GM18498 (cell line): ENCODE measurements at regions not wholly inside any gene's neighbourhood (a gene's known extent, or its start where the extent isn't known, plus 50 kb on each side); places are given as distances from the start of the nearest gene placed in this dataset.

Source experiments
- ATAC-seq: cut with Tn5 transposase; IDR thresholded peaks from one replicate; pipeline ENCODE4 v1.9.1; 2021; ENCODE audit warnings: mild to moderate bottlenecking, moderate library complexity; ENCODE audit not compliant: unreplicated experiment

DNA sequence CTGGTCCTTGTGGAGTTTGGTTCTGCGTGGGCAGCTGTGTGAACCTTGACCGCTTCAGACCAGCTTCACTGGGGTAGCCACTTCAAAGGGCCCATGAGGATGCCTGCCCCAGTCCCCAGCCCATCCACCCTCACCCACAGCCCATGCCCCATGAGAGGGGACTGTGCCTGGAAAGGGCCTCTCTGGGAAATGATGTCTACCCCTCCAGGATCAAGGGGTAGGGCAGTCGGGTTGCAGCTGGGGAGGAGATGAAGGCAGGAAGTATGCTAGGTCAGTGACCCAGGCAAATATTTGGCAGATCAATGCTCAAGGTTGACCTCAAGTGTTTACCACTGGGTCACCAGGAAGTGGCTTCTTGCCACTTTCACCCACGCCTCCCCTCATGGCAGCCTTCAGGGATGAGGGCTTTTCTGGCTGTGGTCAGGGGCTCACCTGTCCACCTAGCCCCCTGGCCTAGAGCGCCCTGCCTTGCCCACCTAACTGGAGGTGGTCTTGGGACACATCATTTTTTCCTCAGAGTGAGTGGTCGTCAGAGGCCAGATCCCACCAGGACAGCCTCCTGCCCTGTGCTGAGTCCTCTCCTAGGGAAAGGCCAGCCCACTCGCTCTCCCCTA, 109.5 kb downstream of the SNX5 start:
- peak; percentile 56 for ATAC-seq

DNA sequence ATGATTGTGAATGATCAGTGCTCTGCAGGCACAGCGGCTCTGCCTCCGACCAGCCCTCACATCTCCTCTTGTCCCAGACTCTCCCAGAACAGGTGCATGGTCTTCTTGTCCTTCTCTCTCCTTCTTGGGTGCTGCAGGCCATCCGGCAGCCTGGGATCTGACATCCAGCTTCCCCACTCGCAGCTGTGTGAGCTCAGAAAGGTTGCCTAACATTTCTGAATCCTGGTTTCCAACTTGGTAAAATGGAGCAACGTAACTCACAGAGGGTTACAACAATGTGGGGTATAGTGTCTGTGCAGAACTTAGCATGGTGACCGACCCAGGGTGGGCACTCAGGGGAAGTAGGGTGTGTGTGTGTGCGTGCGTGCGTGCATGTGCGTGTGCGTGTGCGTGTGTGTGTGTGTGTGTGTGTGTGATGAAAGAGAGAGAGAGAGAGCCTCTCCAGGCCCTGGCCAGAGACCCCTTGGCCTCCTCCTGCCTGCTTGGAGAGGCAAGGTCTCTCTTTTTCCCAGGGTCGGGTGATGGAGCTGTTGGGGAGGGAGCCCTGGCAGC, 110.1 kb downstream of the SNX5 start:
- no peak for ATAC-seq

DNA sequence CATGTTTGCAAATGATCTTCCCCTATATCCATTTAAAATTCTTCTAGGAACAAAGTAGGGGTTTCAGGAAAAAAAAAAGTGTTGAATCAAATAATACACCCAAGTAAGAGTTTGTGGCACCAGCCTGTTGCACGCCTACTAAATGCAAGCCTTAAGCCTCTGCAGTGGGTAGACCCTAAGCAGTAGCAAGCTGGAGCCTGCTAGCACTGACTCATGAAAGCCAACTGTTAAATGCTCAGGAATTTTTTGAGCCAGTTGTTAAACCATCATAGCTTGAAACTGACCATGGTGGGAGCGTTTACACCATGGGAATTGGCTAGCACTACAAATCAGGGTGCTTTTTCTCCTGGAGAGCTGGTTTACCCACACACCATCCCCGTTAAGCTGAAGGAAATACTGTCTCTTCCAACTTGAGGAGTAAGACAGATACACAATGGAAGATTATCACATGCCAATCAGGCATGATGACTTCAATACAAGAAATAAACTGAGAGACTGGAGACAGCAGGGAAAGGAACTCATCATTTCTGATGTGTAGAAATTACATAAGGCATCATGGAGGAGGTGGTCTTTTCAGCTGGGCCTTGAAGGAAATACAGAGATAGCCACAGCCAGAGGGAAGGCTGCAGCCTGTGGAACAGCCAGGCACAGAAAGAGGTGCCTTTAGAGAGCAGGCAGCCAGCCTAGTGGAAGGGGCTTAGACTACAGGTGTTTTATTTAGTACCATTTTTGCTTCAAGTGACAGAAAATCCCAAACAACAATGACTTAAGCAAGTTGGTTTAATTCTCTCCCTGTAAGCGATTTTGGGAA, 110.8 kb downstream of the SNX5 start:
- no peak for ATAC-seq

DNA sequence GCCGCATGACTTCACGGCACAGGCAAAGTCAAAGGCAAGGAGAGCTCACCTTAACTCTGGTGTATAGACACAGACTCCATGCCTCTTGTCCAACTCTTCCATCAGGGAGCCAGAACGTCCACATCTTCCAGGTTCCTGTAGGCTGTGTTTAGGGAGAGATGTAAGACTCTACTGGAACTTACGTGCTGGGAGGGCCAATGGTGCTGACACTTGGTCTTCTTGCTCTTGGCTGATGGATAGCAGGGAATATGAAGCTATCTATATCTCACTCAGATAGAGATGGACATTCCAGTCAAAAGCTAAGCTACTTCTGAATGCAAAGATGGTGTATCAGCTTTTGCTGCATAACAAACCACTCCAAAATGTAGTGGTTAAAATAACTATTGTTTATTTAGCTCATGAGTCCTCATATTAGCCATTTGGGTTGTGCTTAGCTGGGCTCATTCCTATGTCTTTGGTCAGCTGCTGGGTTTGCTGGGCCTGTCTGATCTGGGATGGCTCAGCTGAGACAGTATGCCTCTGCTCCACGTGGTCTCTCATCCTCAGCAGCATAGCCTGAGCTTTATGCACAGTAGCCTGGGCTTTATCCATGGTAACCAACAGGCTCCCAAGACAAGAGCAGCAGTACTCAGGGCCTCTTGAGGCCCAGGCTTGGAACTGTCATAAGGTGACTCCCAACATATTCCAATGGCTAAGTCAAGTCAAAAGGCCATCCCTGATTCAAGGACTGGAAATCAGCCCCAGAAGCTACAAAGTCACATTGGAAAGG, 111.6 kb downstream of the SNX5 start:
- ATAC-seq: no peak

DNA sequence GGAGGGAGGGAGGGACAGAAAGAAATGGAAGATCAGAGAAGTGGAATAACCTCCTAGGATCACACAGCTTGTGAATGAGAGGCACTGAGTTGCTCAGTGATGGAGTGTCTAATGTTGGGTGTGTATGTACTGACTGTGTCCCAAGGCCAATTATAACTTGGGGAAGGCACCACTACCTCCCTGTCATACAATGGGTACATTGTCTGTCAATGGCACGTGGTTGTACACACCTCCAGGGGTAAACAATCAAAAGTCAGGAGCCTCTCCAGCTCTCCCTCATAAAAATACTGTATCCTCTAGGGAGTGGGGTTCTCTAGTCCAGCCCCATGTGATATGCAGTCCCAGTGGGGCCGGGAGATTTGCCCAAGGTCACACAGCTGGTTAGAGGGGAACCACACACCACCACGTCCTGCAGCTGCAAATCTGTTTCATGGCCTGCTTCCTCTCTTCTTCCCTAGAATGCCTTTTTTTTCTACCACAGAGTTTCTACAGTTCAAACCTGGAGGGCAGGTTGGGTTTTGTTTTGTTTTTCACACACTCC, 112.5 kb downstream of the SNX5 start:
- peak; percentile 78 for ATAC-seq

DNA sequence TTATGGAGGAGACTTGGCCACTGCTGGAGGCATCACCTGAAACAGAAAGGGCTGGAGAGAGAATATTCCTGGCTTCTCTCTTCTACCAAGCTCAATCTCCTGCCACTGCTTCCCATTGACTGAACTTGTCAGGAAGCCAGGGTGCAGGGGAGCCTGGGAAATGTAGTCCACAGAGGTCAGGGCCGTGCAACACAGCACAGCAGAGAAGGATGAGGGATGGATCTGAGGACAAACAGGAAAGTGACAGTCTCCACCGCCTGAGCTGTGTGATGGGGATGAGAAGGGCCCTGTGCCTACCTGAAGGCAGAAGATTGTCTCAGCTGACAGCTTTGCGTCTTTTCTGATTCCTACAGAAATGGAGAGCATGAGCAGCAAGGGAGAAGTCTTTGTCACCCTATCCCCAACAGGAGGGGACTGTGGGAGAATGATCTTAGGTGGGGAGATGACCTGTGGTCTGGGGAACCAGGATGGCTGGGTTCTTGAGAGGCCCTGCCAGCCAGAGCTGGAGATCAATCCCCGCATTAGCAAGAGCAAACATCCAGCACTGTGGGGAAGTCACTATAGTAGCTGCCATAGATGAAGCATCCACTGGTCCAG, 114.2 kb downstream of the SNX5 start:
- no peak for ATAC-seq

DNA sequence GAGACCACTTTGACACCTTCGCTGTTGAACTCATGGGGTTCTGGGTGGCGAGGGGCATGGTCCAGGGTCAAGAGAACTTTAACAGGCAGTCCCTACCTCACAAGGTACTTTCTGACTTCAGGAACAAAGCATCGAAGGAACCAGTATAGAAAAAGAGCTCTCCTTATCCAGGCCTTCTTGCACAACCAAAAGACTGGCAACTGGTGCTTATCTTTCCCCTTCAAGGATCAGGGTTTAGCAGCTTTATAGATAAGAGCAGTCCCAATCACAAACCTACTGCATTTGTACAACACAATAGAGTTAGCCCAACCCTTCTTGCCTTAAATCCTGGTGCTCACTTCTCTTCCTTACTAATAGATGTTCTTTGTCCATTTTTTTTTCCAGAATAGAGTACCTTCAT, 116.3 kb downstream of the SNX5 start:
- no peak for ATAC-seq

DNA sequence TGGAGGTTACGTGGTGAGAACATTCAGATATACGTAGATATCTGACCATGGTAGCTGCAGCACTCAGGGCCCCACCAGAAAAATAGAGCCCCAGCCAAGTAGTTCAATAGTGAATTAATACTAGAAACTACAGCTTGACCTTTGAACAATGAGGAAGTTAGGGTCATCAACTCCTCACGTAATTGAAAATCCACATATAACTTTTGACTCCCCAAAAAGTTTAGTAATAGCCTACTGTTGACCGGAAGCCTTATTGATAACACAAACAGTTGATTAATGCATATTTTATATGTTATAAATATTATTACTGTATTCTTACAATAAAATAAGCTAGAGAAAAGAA, 117.9 kb downstream of the SNX5 start:
- ATAC-seq: no peak

DNA sequence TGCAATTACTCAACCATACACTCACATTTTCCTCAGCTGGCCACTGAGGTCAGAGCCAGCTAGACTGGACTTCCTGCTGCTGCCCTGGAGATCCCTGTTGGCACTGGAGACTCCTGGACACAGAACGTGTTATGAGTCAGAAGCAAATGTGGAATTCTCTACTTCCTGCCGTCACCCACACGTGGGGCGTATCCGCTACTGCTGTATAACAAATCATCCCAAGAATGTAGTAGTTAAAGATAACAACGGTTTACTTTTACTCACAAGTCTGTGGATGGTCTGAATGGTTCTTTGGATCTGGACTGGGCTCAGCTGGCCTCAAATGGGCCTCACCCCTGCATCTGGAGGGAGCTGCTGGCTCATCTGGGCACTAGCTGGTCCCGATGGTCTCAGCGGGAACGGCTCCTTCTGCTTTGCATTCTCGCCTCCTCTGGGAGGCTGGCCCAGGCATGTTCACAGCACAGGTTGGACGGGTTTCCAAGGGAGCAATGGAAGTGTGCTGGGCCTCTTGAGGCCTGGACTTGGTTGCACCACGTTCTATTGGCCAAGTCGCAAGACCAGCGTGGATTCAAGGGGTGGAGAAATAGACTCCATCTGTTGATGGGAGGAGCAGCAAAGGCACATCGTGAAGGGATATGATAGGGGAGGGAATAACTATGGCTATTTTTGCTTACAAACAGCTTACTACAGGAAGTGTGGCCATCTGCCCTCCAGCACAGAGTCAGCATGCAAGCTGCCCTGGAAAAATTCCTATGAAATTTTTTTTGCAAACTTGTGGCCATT, 118.5 kb downstream of the SNX5 start:
- no peak for ATAC-seq

GRCh38 chr20:17849138-17849900, 119.3 kb downstream of the SNX5 start:
- ATAC-seq: no peak

DNA sequence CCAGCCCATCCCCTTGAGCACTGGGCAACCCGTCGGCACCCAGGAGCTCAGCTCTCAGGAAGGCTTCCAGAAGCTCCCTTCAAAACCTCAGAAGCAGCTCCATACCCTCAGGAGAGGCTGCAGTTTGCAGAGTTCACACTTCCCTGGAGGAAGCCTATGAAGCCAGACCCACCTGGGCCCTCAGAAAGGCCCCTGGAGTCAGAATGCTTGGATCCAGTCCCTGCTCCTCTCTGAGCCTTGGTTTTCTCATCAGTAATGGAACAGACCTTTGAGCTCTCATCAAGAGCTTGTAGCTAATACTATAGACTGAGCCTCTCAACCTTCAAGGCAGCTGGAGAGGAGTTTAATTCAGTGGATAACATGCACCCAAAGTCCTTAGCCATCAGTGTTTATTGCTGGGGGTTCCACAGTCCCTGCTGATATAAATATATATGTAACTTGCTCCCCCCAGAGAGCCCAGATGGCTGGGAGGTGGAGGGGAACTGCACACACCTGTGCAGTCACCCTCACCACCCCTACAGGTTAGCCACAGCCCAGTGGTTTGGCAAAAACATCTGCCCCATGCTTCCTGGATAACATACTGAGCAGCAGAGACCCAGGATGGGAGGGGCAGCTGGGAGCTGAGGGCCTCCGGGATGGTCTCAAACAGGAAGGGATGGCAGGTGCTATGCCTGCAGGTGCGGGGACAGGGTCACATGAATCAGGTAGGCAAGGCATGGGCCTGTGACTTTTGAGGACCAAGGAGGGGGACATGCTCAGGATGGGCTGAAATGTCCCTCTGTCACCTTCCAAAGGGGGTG, 120.1 kb downstream of the SNX5 start:
- ATAC-seq: no peak

GRCh38 chr20:17845701-17846475, 122.7 kb downstream of the SNX5 start:
- ATAC-seq: no peak

- ATAC-seq: no peak
Observed at GRCh38 chr20:17844549-17845298, 123.9 kb downstream of the SNX5 start.

DNA sequence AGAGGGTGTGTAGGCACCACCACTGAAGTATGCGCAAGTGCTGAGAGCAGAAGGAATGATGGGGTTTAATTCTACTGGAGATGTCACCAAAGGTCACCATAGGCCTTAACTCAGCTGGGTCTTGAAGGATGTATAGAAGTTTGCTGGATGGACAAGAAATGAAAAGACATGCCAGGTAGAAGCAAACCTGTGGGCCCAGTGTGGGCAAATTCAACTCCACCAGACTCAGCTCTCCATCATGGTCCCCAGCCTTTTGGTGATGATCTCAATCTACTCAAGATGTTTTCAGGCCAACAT, 124.5 kb downstream of the SNX5 start:
- ATAC-seq: no peak

DNA sequence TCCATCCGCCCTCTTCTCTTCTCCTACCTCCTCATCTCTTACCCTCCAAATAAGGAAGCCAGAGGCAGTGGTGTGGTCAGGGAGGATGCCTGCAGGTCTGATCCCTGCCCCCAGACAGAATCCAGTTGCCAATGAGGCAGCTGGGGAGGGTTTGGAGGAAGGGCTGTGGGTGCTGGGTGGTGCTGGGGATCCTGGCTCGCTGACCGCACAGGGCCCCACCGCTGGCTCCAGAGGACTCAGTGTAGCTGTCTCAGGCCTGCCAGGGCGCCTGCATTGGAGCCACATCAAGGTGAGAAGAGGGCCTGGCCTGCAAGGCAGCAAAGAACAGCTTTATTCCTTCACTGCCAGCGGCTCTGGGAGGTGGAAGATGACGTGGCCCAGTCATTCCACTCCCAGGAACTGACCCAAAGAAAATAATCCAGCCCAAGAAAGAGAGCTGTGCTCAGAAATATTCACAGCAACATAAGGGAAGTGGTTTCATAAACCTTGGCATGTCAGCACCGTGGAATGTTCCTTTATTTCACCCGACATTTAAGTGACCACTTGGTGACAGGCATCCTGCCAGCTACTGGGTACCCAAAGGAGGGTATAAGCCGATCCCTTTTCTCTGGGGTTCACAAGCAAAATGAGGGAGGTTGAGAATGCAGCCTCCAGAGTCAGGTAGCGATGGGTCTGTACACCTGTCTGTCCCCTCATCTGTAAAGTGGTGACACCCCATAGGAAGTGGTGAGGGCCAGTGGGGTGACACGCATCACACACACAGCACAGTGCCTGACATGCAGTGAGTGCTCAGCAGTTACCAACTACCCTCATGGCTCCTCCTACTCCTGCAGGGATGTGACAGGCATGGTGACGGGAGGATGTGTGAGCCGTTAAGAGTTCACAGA, 125.1 kb downstream of the SNX5 start:
- ATAC-seq: peak; percentile 61

DNA sequence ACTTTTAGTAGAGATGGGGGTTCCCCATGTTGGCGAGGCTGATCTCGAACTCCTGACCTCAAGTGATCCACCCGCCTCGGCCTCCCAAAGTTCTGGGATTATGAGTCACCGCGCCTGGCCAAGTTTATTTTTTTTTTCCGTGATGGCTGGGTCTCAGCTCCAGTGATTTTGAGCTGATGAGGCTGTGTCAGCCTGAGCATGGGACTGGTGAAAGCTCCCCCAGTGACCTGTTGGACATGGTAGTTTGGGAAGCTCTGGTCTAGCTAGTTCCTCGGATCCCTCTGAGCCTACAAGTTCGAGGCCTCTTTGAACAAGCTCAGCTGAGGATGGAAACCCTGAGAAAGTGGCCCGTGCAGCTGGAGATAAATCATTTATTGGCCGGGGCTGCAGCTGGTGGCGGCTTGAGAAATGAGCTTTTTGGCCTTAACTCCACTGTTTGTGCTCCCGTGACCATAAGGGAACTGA, 126.8 kb downstream of the SNX5 start:
- no peak for ATAC-seq
